HepG2 (cell line): ENCODE measurements at regions not wholly inside any gene's neighbourhood (a gene's known extent, or its start where the extent isn't known, plus 50 kb on each side); places are given as distances from the start of the nearest gene placed in this dataset.

ENCODE experiments used
- ATAC-seq: fragments of 200-7000 bp; cut with Tn5 transposase; 3 replicates; pipeline ENCODE4 v1.9.1; 2020; ENCODE audit warnings: mild to moderate bottlenecking, moderate library complexity
- BruUV-seq: library from RNA; stranded (reverse); fragments of 400-500 nt; replicated peaks from 2 replicates; lab custom pipeline; 2021; lab: Mats Ljungman, UMichigan
- CTCF ChIA-PET: fragments of 300-600 bp; formaldehyde crosslinking; extraction: SDS; loops from one replicate; lab custom pipeline; 2021; ENCODE audit warnings: low total read pairs, inconsistent platforms, low intra/inter-chr PET ratio; lab: Yijun Ruan, JAX
- POLR2A ChIA-PET: fragments of 350-600 bp; sonication (Branson Sonifier 250); formaldehyde crosslinking; loops from one replicate; lab custom pipeline; 2020; ENCODE audit warnings: antibody characterized with exemption, inconsistent platforms; lab: Yijun Ruan, JAX
- DNase-seq: peaks from one replicate; pipeline ENCODE4 v3.0.0-alpha.2; 2015; ENCODE audit warnings: low spot score
- FAIRE-seq: peaks from 3 replicates; lab custom pipeline; 2011; peaks lifted over from hg19 to GRCh38; lab: Jason Lieb, UNC
- H2AFZ ChIP-seq: one replicate; pipeline ENCODE4 v1.6.1; 2011; ENCODE audit warnings: low read length, inconsistent platforms
- H3K27ac ChIP-seq: fragments of 300-600 bp; 3 replicates; pipeline ENCODE4 v1.8.0; 2011; ENCODE audit warnings: mixed run types, mild to moderate bottlenecking, mixed read lengths, low read length, inconsistent platforms; ENCODE audit not compliant: insufficient read depth; ENCODE audit errors: extremely low read length
- H3K27me3 ChIP-seq, 2 experiments: fragments of 200-600 bp in 1 of 2; 2 replicates in 1 of 2; 3 replicates in 1 of 2; pipeline versions ENCODE4 v1.6.0 to v1.8.0; 2011; ENCODE audit warnings: low read length in 2 of 2, mild to moderate bottlenecking in 2 of 2, moderate library complexity in 2 of 2, inconsistent platforms in 1 of 2; ENCODE audit not compliant: insufficient read depth in 2 of 2, control insufficient read depth in 1 of 2
- H3K36me3 ChIP-seq, 2 experiments: fragments of 200-600 bp in 1 of 2; replicated peaks in 1 of 2; 2 replicates in 1 of 2; 3 replicates in 1 of 2; pipeline versions ENCODE4 v1.5.1 to v1.8.0; 2011; ENCODE audit warnings: low read length in 2 of 2, inconsistent platforms in 1 of 2; ENCODE audit not compliant: insufficient read depth in 2 of 2, control insufficient read depth in 1 of 2
- H3K4me1 ChIP-seq: 2 replicates; pipeline ENCODE4 v1.5.1; 2012; ENCODE audit warnings: low read length, inconsistent platforms; ENCODE audit not compliant: insufficient read depth
- H3K4me2 ChIP-seq: 2 replicates; pipeline ENCODE4 v1.6.0; 2011; ENCODE audit warnings: low read depth, low read length, inconsistent platforms
- H3K4me3 ChIP-seq, 3 experiments: fragments of 200-600 bp in 1 of 3; sonication (generic), shearing (Covaris generic) in 1 of 3; replicated peaks in 1 of 3; 2 replicates each; pipeline ENCODE4 v1.5.1; 2011 to 2016; ENCODE audit warnings: low read length in 3 of 3, inconsistent platforms in 2 of 3, low read depth in 2 of 3, mild to moderate bottlenecking in 2 of 3, control low read depth in 1 of 3, mixed read lengths in 1 of 3; ENCODE audit not compliant: insufficient read depth in 1 of 3
- H3K79me2 ChIP-seq: one replicate; pipeline ENCODE4 v1.6.1; 2011; ENCODE audit warnings: low read length, inconsistent platforms; ENCODE audit not compliant: insufficient read depth
- H3K9ac ChIP-seq: 2 replicates; pipeline ENCODE4 v1.6.0; 2011; ENCODE audit warnings: mild to moderate bottlenecking, low read depth, low read length, inconsistent platforms; ENCODE audit not compliant: insufficient read depth
- H3K9me3 ChIP-seq: 2 replicates; pipeline ENCODE4 v1.5.1; 2012; ENCODE audit warnings: mild to moderate bottlenecking, low read length
- H4K20me1 ChIP-seq: 2 replicates; pipeline ENCODE4 v1.6.0; 2011; ENCODE audit warnings: inconsistent platforms, mild to moderate bottlenecking, low read length, moderate library complexity; ENCODE audit not compliant: insufficient read depth
- CCDC6 ChIP-seq: sonication (generic); formaldehyde crosslinking; IDR thresholded peaks from 2 replicates; pipeline ENCODE4 v1.8.1; 2022; ENCODE audit warnings: mild to moderate bottlenecking, missing genetic modification reagents, moderate library complexity
- EED ChIP-seq: sonication (generic); formaldehyde crosslinking; IDR thresholded peaks from 2 replicates; pipeline ENCODE4 v1.5.0; 2020; ENCODE audit warnings: mild to moderate bottlenecking, missing genetic modification reagents
- RFX1 ChIP-seq: fragments of 450-650 bp; IDR thresholded peaks from 2 replicates; pipeline ENCODE4 v1.6.1; 2017
- SP1 ChIP-seq, 2 experiments: fragments of 450-650 bp in 1 of 2; sonication (generic) in 1 of 2; formaldehyde crosslinking in 1 of 2; IDR thresholded peaks; 2 replicates each; pipeline versions ENCODE4 v1.4.0 to v1.6.1; 2016 to 2020; ENCODE audit warnings: missing genetic modification reagents in 1 of 2
- TBL1XR1 ChIP-seq: fragments of 150-350 bp; IDR thresholded peaks from 2 replicates; pipeline ENCODE4 v1.6.1; 2014; ENCODE audit warnings: borderline replicate concordance, low read length; ENCODE audit not compliant: partially characterized antibody
- TCF7 ChIP-seq: sonication (generic); IDR thresholded peaks from 2 replicates; pipeline ENCODE4 v1.6.1; 2016; ENCODE audit warnings: antibody characterized with exemption, low read depth
- ZFP82 ChIP-seq: sonication (generic); formaldehyde crosslinking; IDR thresholded peaks from 2 replicates; pipeline ENCODE4 v1.5.1; 2020; ENCODE audit warnings: mild to moderate bottlenecking, missing genetic modification reagents, borderline replicate concordance
- ZHX2 ChIP-seq, 2 experiments: sonication (generic) in 1 of 2; formaldehyde crosslinking in 1 of 2; IDR thresholded peaks; 2 replicates each; pipeline versions ENCODE4 v1.6.1 to v1.9.0; 2014 to 2022; ENCODE audit warnings: antibody characterized with exemption in 1 of 2, borderline replicate concordance in 1 of 2, inconsistent platforms in 1 of 2, low read depth in 1 of 2, missing genetic modification reagents in 1 of 2
- ZMYM4 ChIP-seq: sonication (generic); formaldehyde crosslinking; IDR thresholded peaks from 2 replicates; pipeline ENCODE4 v1.8.1; 2023; ENCODE audit warnings: mild to moderate bottlenecking, missing genetic modification reagents
- ZNF274 ChIP-seq: sonication (generic); formaldehyde crosslinking; IDR thresholded peaks from 2 replicates; pipeline ENCODE4 v1.5.1; 2020; ENCODE audit warnings: mild to moderate bottlenecking, missing genetic modification reagents
- ZNF747 ChIP-seq: sonication (generic); formaldehyde crosslinking; IDR thresholded peaks from 2 replicates; pipeline ENCODE4 v1.8.1; 2023; ENCODE audit warnings: missing genetic modification reagents, mild to moderate bottlenecking, borderline replicate concordance
- WGBS: methylation state at CpG from one replicate; pipeline ENCODE4 v1.1.6; 2017; ENCODE audit warnings: low lambda C conversion rate; 5-methylcytosine and 5-hydroxymethylcytosine counted together
- in situ Hi-C: cut with HindIII; loops from 2 replicates; pipeline ENCODE4 v1.10.0; 2017; ENCODE audit warnings: low pct_unique_long_range_greater_than_20kb; ENCODE audit not compliant: extremely low pct_ligation_motif_present
- intact Hi-C: fragments of 100-400 bp; cut with micrococcal nuclease; formaldehyde crosslinking; loops from one replicate; pipeline ENCODE4 v1.10.0; 2022; ENCODE audit not compliant: unreplicated experiment
- TF ChIP-seq, protein P1 (sequence below): sonication (generic); formaldehyde crosslinking; IDR thresholded peaks from 2 replicates; pipeline ENCODE4 v1.4.0; 2020; ENCODE audit warnings: low read depth, mild to moderate bottlenecking, missing genetic modification reagents

- H3K4me3 ChIP-seq, result no peak overlapping the region
- no peak for ATAC-seq
- no peak for DNase-seq
- H3K27me3 ChIP-seq, result peaks cover 0 to 5% of the 10 kb centered on the region in 2 experiments; a peak in 3 of 5 replicates
- CTCF ChIA-PET, result no interaction called here
- no peaks in the 10 kb centered on the region for H3K9me3 ChIP-seq
- no peaks in the 10 kb centered on the region for H3K79me2 ChIP-seq
- H3K4me1 ChIP-seq, result no peaks in the 10 kb centered on the region
- POLR2A ChIA-PET, result no interaction called here
- BruUV-seq, result no TSS peak
- H3K9ac ChIP-seq, result no peak overlapping the region
- no peak for FAIRE-seq
- H3K36me3 ChIP-seq, result no peaks in the 10 kb centered on the region
- no peaks in the 10 kb centered on the region for H4K20me1 ChIP-seq
- WGBS, result 0% methylated on average over 2 of the region's 8 CpGs
- no peak overlapping the region for H3K4me2 ChIP-seq
- H2AFZ ChIP-seq, result no peak overlapping the region
- in situ Hi-C loops, result no loop called here
- H3K27ac ChIP-seq, result no peak overlapping the region
- TF ChIP-seq ZMYM4 (CRISPR knock-in tag) (no peak), TCF7 (no peak), TBL1XR1 (no peak), ZFP82 (CRISPR knock-in tag) (no peak), CCDC6 (CRISPR knock-in tag) (no peak), ZHX2 (IDR thresholded peaks at IDR 0.05; ENCODE audit: low read depth) (no peak), ZHX2 (CRISPR knock-in tag; IDR thresholded peaks at IDR 0.05; ENCODE audit: borderline replicate concordance) (no peak), ZNF274 (CRISPR knock-in tag) (no peak), ZNF747 (CRISPR knock-in tag) (no peak), EED (CRISPR knock-in tag) (no peak), SP1 (IDR thresholded peaks at IDR 0.05) (no peak), SP1 (CRISPR knock-in tag; IDR thresholded peaks at IDR 0.05) (no peak), RFX1 (no peak)
- TF ChIP-seq, protein P1, sequence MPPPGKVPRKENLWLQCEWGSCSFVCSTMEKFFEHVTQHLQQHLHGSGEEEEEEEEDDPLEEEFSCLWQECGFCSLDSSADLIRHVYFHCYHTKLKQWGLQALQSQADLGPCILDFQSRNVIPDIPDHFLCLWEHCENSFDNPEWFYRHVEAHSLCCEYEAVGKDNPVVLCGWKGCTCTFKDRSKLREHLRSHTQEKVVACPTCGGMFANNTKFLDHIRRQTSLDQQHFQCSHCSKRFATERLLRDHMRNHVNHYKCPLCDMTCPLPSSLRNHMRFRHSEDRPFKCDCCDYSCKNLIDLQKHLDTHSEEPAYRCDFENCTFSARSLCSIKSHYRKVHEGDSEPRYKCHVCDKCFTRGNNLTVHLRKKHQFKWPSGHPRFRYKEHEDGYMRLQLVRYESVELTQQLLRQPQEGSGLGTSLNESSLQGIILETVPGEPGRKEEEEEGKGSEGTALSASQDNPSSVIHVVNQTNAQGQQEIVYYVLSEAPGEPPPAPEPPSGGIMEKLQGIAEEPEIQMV (CRISPR knock-in tag), result no peak
- intact Hi-C loops, result no loop called here
These were observed 160.3 kb downstream of the ANXA2 start for GRCh38 chr15:60237446-60237845.
